Keratinocyte (primary cell): ENCODE measurements at regions not wholly inside any gene's neighbourhood (a gene's known extent, or its start where the extent isn't known, plus 50 kb on each side); places are given as distances from the start of the nearest gene placed in this dataset.

Source experiments
- DNase-seq: peaks from one replicate; pipeline ENCODE4 v3.0.0-alpha.2; 2011; ENCODE audit warnings: low read depth, missing footprints, low spot score
- FAIRE-seq: peaks from 2 replicates; lab custom pipeline; 2011; peaks lifted over from hg19 to GRCh38; lab: Jason Lieb, UNC
- H2AFZ ChIP-seq: 2 replicates; pipeline ENCODE4 v1.6.0; 2012; ENCODE audit warnings: low read length, control low read depth, inconsistent platforms; ENCODE audit not compliant: control insufficient read depth
- H3K27ac ChIP-seq: 2 replicates; pipeline ENCODE4 v1.5.1; 2011; ENCODE audit warnings: low read length; ENCODE audit not compliant: control insufficient read depth, insufficient read depth
- H3K27me3 ChIP-seq: 3 replicates; pipeline ENCODE4 v1.6.0; 2011; ENCODE audit warnings: low read length; ENCODE audit not compliant: control insufficient read depth, insufficient read depth; ENCODE audit errors: extremely low read depth
- H3K36me3 ChIP-seq, 2 experiments: 2 replicates in 1 of 2; 3 replicates in 1 of 2; pipeline ENCODE4 v1.5.1; 2011; ENCODE audit warnings: low read length in 2 of 2, mild to moderate bottlenecking in 1 of 2; ENCODE audit not compliant: control insufficient read depth in 2 of 2, insufficient read depth in 2 of 2; ENCODE audit errors: extremely low read depth in 1 of 2
- H3K4me1 ChIP-seq: 3 replicates; pipeline ENCODE4 v1.5.1; 2011; ENCODE audit warnings: low read length; ENCODE audit not compliant: control insufficient read depth, insufficient read depth; ENCODE audit errors: extremely low read depth
- H3K4me2 ChIP-seq: 3 replicates; pipeline ENCODE4 v1.6.0; 2011; ENCODE audit warnings: low read depth, low read length; ENCODE audit not compliant: control insufficient read depth, insufficient read depth; ENCODE audit errors: extremely low read depth
- H3K4me3 ChIP-seq, 3 experiments: fragments of 200-600 bp in 1 of 3; sonication (generic) in 1 of 3; 2 replicates in 2 of 3; 3 replicates in 1 of 3; pipeline ENCODE4 v1.5.1; 2011 to 2016; ENCODE audit warnings: low read length in 3 of 3, mild to moderate bottlenecking in 3 of 3, control low read depth in 2 of 3, inconsistent platforms in 1 of 3, low read depth in 1 of 3, mixed read lengths in 1 of 3, mixed run types in 1 of 3, moderate library complexity in 1 of 3; ENCODE audit not compliant: control insufficient read depth in 2 of 3, insufficient read depth in 2 of 3; ENCODE audit errors: extremely low read depth in 1 of 3
- H3K79me2 ChIP-seq: 2 replicates; pipeline ENCODE4 v1.6.0; 2012; ENCODE audit warnings: low read length; ENCODE audit not compliant: control insufficient read depth, insufficient read depth
- H3K9ac ChIP-seq: 3 replicates; pipeline ENCODE4 v1.6.0; 2011; ENCODE audit warnings: low read length; ENCODE audit not compliant: control insufficient read depth, insufficient read depth; ENCODE audit errors: extremely low read depth
- H3K9me1 ChIP-seq: 3 replicates; pipeline ENCODE4 v1.6.0; 2011; ENCODE audit warnings: low read length; ENCODE audit not compliant: control insufficient read depth, insufficient read depth; ENCODE audit errors: extremely low read depth
- H3K9me3 ChIP-seq: 2 replicates; pipeline ENCODE4 v1.5.1; 2012; ENCODE audit warnings: low read depth, low read length; ENCODE audit not compliant: control insufficient read depth
- H4K20me1 ChIP-seq: 3 replicates; pipeline ENCODE4 v1.6.0; 2011; ENCODE audit warnings: low read length; ENCODE audit not compliant: control insufficient read depth, insufficient read depth; ENCODE audit errors: extremely low read depth
- CTCF ChIP-seq, 3 experiments: IDR thresholded peaks in 1 of 3; conservative IDR thresholded peaks in 1 of 3; optimal IDR thresholded peaks in 1 of 3; 2 replicates in 2 of 3; 3 replicates in 1 of 3; pipeline versions ENCODE3 to v1.5.1; 2011; ENCODE audit warnings: low read length in 3 of 3, mild to moderate bottlenecking in 3 of 3, moderate library complexity in 2 of 3, control low read depth in 1 of 3, inconsistent platforms in 1 of 3; ENCODE audit not compliant: insufficient read depth in 2 of 3; ENCODE audit errors: extremely low read depth in 1 of 3
- EZH2 ChIP-seq: IDR thresholded peaks from one replicate; pipeline ENCODE4 v1.6.1; 2012; ENCODE audit warnings: inconsistent platforms, mild to moderate bottlenecking, low read length, moderate library complexity
- dilution Hi-C: fragments of 300-500 bp; cut with MboI; formaldehyde crosslinking; loops from one replicate; pipeline ENCODE4 v1.7.0; 2020; ENCODE audit warnings: low sequenced_read_pairs; ENCODE audit not compliant: extremely low pct_ligation_motif_present

- Histone ChIP-seq H3K36me3 (no peaks in the 10 kb centered on the region), H3K79me2 (no peaks in the 10 kb centered on the region), H3K4me3 (no peak overlapping the region), H3K9me3 (no peaks in the 10 kb centered on the region), H3K4me2 (no peak overlapping the region), H3K27me3 (no peaks in the 10 kb centered on the region), H3K4me1 (no peaks in the 10 kb centered on the region), H4K20me1 (no peaks in the 10 kb centered on the region), H2AFZ (no peak overlapping the region), H3K27ac (no peak overlapping the region), H3K9ac (no peak overlapping the region), H3K9me1 (no peaks in the 10 kb centered on the region)
- TF ChIP-seq EZH2, result no peak
- no peak for TF ChIP-seq CTCF (optimal IDR thresholded peaks at IDR 0.05 in 1 of 3, IDR thresholded peaks at IDR 0.05 in 1 of 3, conservative IDR thresholded peaks at IDR 0.05 in 1 of 3; ENCODE audit: extremely low read depth in 1 of 3, insufficient read depth in 2 of 3, low read length in 3 of 3)
- FAIRE-seq (no peak), DNase-seq (no peak)
- dilution Hi-C loops, result no loop called here
Measured at GRCh38 chr6:22929311-22929985, 360.1 kb downstream of the HDGFL1 start.

- H2AFZ ChIP-seq, result no peak overlapping the region
- no peaks in the 10 kb centered on the region for H3K36me3 ChIP-seq
- dilution Hi-C loops, result no loop called here
- H3K9ac ChIP-seq, result no peak overlapping the region
- no peak overlapping the region for H3K27ac ChIP-seq
- DNase-seq (no peak), FAIRE-seq (no peak)
- no peaks in the 10 kb centered on the region for H3K27me3 ChIP-seq
- H3K79me2 ChIP-seq, result no peaks in the 10 kb centered on the region
- H4K20me1 ChIP-seq, result no peaks in the 10 kb centered on the region
- TF ChIP-seq EZH2 (no peak), CTCF (optimal IDR thresholded peaks at IDR 0.05 in 1 of 3, IDR thresholded peaks at IDR 0.05 in 1 of 3, conservative IDR thresholded peaks at IDR 0.05 in 1 of 3; ENCODE audit: extremely low read depth in 1 of 3, insufficient read depth in 2 of 3, low read length in 3 of 3) (no peak)
- no peaks in the 10 kb centered on the region for H3K9me3 ChIP-seq
- no peaks in the 10 kb centered on the region for H3K9me1 ChIP-seq
- no peak overlapping the region for H3K4me3 ChIP-seq
- no peak overlapping the region for H3K4me2 ChIP-seq
- no peaks in the 10 kb centered on the region for H3K4me1 ChIP-seq
Measured at GRCh38 chr6:22940581-22941290, 371.4 kb downstream of the HDGFL1 start.
